BE2C (cell line): ENCODE measurements at regions not wholly inside any gene's neighbourhood (a gene's known extent, or its start where the extent isn't known, plus 50 kb on each side); places are given as distances from the start of the nearest gene placed in this dataset.

Experiments used
- DNase-seq: peaks from one replicate; pipeline ENCODE4 v3.0.0-alpha.2; 2020
- H3K27me3 ChIP-seq: fragments of 250-450 bp; sonication (Bioruptor Pico); 2 replicates; pipeline ENCODE4 v1.5.1; 2020; ENCODE audit warnings: mild to moderate bottlenecking
- H3K36me3 ChIP-seq: fragments of 250-450 bp; sonication (Bioruptor Pico); 2 replicates; pipeline ENCODE4 v1.5.1; 2020; ENCODE audit warnings: mild to moderate bottlenecking
- H3K4me1 ChIP-seq: fragments of 250-450 bp; sonication (Bioruptor Pico); 2 replicates; pipeline ENCODE4 v1.5.1; 2020
- H3K4me3 ChIP-seq: 2 replicates; pipeline ENCODE4 v1.5.1; 2011; ENCODE audit warnings: low read depth, low read length
- H3K9me3 ChIP-seq: fragments of 250-450 bp; sonication (Bioruptor Pico); 2 replicates; pipeline ENCODE4 v1.5.1; 2020
- CTCF ChIP-seq: IDR thresholded peaks from 2 replicates; pipeline ENCODE4 v1.5.1; 2012; ENCODE audit warnings: mild to moderate bottlenecking, low read depth, low read length

- H3K4me1 ChIP-seq, result no peaks in the 10 kb centered on the region
- DNase-seq, result no peak
- no peaks in the 10 kb centered on the region for H3K36me3 ChIP-seq
- no peaks in the 10 kb centered on the region for H3K27me3 ChIP-seq
- H3K4me3 ChIP-seq, result no peak overlapping the region
- TF ChIP-seq CTCF, result no peak
- no peaks in the 10 kb centered on the region for H3K9me3 ChIP-seq
Observed at GRCh38 chr13:42699912-42700311, 81.5 kb upstream of the FAM216B start.

GRCh38 chr13:42702716-42703115 is 78.7 kb upstream of the FAM216B start:
- no peak for TF ChIP-seq CTCF
- Histone ChIP-seq H3K4me3 (no peak overlapping the region), H3K36me3 (no peaks in the 10 kb centered on the region), H3K9me3 (no peaks in the 10 kb centered on the region), H3K27me3 (no peaks in the 10 kb centered on the region), H3K4me1 (no peaks in the 10 kb centered on the region)
- no peak for DNase-seq

GRCh38 chr13:42703740-42704139 is 77.6 kb upstream of the FAM216B start:
- no peak for TF ChIP-seq CTCF
- no peak overlapping the region for H3K4me3 ChIP-seq
- H3K27me3 ChIP-seq, result no peaks in the 10 kb centered on the region
- no peaks in the 10 kb centered on the region for H3K4me1 ChIP-seq
- DNase-seq, result no peak
- H3K36me3 ChIP-seq, result no peaks in the 10 kb centered on the region
- no peaks in the 10 kb centered on the region for H3K9me3 ChIP-seq

- Histone ChIP-seq H3K4me1 (no peaks in the 10 kb centered on the region), H3K36me3 (no peaks in the 10 kb centered on the region), H3K27me3 (no peaks in the 10 kb centered on the region), H3K4me3 (no peak overlapping the region), H3K9me3 (no peaks in the 10 kb centered on the region)
- no peak for DNase-seq
- TF ChIP-seq CTCF, result no peak
Observed at GRCh38 chr13:42706286-42706685, 75.1 kb upstream of the FAM216B start.

GRCh38 chr13:42707048-42707447 is 74.3 kb upstream of the FAM216B start:
- Histone ChIP-seq H3K36me3 (no peaks in the 10 kb centered on the region), H3K4me1 (no peaks in the 10 kb centered on the region), H3K9me3 (no peaks in the 10 kb centered on the region), H3K27me3 (no peaks in the 10 kb centered on the region), H3K4me3 (no peak overlapping the region)
- DNase-seq, result no peak
- no peak for TF ChIP-seq CTCF

- Histone ChIP-seq H3K36me3 (no peaks in the 10 kb centered on the region), H3K27me3 (no peaks in the 10 kb centered on the region), H3K9me3 (no peaks in the 10 kb centered on the region), H3K4me3 (no peak overlapping the region), H3K4me1 (no peaks in the 10 kb centered on the region)
- DNase-seq, result no peak
- TF ChIP-seq CTCF, result no peak
Observed at GRCh38 chr13:42707586-42707985, 73.8 kb upstream of the FAM216B start.
